NAMALWA (cell line): ENCODE measurements at regions not wholly inside any gene's neighbourhood (a gene's known extent, or its start where the extent isn't known, plus 50 kb on each side); places are given as distances from the start of the nearest gene placed in this dataset.

ENCODE experiments used
- DNase-seq: peaks from one replicate; pipeline ENCODE4 v3.0.0-alpha.2; 2015; ENCODE audit warnings: low spot score

DNA sequence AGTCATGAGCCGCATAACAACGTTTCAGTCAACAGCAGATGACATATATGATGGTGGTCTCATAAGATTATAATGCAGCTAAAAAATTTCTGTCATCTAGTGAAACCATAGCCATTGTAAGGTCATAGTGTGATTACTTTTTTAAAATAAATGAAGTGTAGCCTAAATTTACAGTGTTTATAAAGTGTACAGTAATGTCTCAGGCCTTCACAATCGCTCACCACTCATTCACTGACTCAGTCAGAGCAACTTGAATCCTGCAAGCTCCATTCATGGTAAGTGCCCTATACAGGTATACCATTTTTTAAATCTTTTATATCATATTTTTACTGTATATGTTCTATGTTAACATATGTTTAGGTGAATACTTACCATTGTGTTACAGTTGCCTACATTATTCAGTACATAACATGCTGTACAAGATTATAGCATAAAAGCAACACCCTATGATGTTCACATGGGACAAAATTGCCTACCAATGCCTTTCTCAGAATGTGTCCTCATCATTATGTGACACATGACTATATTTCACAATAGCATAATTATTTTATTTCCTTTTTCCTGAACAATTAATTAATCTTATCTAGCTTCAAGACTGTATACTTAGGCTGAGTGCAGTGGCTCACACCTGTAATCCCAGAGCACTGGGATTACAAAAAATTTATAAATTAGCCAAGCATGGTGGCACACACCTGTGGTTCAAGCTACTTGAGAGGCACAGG lies 1115.9 kb upstream of the ZEB2 start:
- DNase-seq, result no peak

DNA sequence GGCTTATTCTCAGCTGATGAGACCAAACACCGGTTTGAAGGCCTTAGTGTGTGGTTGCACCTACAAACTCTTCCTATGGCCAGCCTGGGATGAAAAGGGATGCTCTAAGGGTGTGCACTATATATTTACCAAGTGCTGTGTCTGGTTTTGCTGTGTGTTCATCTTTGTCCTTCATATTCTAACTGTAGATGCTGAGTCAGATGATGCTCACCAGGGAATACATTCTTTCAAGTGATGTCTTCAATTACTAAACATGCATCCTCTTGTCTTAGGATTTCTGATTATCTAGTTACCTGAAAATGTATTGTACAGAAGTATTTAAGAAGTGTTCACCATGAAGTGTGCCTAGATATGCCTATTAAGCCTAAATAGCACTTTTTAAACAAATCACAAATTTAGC lies 1111.6 kb upstream of the ZEB2 start:
- DNase-seq, result no peak

DNA sequence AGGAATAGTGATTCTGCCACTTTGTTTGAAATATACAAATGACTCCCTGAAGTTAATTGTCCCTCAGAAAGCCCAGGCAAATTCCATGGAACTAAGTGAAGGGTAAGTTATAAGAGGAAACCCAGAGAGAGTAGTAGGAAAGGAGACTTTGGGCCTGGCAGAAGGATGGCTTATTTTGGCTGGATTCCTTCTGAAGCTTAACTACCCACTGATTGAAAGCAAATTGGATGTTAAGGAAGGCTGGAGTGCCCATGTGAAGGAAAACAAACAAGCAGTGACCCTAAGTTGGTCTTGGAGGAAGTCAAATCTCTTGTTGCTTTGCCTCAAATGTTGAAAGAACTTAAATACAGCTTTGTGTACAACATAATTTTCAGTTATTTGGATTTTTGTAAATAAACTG lies 1106.4 kb upstream of the ZEB2 start:
- DNase-seq, result no peak

DNA sequence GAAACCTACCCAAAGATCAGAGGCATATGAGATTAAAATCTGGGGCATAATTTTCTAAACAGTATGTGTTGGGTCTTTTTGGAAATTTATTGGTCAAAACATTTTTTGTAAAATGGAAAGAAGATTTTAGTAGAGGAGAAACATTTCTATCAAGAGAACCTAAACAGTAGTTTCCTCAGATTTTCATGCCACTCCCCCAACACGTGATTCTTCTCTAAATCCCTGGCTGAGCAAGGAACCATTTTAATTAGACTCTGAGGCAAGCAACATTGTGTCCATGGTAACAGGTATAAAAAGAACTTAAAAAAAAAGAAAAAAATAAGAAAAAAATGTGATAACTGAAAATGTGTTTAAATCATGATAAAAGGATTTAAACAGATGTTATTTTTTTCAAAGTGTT lies 1105.2 kb upstream of the ZEB2 start:
- DNase-seq, result no peak

DNA sequence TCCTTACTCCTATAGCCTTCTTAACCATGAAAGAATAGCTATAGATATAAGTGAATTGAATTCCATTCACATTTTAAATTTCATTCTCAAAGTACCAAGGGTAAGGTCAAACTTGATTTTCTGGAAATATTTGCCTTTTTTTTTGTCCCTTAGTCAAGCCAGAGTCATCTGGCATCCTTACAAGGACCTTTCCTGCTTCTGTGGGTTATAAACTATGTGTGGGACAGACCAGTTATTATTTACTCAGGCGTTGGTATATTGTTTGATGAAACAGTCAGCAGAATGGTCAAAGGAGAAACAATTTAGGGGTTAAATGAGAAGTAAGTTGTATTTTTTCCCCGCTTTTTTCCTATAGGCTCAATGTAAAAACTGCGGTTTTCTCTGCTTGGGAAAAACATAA lies 1103.2 kb upstream of the ZEB2 start:
- no peak for DNase-seq

DNA sequence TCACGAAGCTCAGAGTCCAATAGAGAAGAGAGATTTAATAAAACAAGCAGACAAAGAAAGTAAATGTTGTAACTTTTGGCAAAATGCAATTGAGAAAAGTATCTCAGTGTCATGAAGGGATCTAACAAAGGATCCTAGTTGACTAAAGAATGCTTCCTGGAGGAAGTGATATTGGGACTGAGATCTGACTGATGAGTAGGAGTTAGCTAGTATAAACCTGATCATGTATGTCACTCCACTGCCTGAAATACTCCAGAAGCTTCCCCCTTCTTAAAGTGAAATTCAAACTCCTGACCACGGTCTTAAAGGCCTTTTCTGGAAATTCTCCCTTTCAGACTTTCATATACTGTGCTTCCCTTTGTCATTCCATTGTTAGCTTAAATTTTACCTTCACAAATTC lies 1102.4 kb upstream of the ZEB2 start:
- DNase-seq, result no peak

DNA sequence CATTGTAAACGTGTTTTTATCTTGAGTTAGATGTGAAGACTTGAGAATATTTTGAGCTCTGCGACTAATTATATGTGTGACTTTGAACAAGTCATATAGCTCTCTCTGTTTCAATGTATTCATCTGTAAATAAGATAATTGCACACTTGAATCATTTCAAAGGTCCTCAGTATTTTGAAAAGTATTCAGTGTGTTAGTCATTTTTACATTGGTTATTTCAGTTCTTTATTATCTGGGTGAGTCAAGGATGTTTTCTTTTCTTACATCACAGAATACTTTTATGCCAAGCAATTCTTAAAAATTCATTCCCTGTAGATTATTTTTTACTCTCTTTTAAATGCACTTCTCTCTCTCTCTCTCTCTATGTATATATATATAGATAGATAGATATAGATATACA lies 1098.0 kb upstream of the ZEB2 start:
- no peak for DNase-seq

DNA sequence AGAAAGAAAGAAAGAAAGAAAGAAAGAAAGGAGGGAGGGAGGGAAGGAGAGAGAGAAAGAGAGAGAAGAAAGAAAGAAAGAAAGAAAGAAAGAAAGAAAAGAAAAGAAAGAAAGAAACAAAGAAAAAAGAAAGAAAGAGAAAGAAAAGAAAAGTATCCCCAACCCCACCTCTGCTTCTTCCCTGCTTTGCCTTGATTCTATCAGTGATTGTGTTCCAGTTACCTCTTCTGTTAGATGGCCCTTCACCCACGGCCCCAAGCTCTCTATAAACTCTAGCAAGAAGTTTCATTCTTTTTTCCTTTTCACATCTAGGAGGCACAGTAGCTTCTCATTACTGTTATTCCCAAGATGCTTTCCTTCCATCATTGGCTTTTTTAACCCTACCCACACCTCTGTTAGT lies 1097.5 kb upstream of the ZEB2 start:
- DNase-seq, result no peak

DNA sequence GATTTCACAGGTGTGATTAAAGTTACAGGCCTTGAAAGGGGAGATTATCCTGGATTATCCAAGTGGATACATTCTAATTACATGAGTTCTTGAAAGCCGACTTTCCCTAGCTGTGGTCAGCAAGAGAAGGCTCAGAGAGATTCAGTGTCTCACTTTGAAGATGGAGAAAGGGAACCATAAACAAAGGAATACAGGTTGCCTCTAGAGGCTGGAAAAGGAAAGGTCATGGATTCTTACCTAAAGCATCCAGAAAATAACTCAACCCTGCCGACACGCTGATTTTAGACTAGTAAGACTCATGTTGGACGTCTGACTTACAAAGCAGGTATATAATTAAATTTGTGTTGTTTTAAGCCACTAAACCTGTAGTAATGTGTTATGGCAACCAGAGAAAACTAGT lies 1095.7 kb upstream of the ZEB2 start:
- DNase-seq, result no peak

DNA sequence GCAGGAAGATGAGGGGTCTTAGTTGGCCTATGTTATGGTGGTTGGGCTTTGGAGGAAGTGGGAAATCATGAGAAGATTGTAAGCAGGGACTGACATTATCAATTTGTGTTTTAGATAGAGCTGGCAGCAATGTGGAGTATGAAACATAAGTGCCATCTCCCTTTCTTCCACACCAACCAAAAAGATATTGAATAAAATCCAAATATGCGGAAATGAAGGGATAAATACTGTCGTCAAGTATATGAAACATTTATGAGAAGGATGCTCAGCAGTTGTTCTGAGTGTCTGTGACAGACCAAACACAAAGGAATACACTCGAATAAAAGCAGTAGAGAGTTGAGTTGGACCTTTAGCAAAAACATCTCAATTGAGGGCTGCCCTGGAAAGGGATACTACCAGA lies 1090.0 kb upstream of the ZEB2 start:
- no peak for DNase-seq

DNA sequence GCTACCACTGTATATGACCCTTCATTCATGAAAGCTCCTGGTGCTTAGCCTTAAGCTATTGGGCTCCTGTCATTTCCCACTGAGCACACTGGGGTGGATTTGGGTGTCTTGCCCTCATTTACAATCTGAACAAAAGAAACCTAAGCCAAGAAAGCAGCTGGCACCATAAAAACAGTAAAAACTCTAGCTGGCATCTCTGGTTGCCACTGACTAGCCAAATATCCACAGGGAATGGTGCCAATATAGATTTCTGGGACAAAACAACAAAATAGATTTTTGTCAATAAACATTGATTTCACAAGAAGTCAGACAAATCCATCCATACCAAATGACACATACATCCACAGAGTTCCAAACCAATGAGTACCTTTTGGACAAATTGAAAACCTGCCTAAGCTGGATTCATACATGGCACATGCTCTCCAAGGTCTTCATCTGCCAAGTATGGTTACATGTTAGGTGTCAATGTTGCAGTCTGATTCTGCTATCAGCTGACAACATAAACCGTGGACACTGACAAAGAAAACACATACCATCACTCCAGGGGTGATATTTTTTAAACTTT lies 1081.5 kb upstream of the ZEB2 start:
- no peak for DNase-seq

DNA sequence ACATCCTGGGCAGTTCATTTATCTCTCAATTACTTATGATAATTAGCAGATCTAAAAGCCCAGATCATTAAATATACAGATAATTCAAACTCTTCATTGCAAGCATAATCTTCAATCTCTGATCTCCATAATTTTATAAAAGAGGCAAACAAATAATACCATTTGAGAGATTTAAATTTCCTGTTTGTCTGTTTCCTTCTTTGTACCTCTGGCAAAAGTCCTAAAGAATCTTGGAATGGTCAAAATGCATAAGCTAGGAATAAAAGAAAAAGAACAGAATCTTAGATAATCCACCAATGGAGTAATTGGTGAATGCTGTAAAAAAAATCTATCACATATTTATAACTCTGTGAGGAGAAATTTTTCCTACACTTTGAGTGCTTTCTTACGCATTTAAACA lies 1080.9 kb upstream of the ZEB2 start:
- no peak for DNase-seq

DNA sequence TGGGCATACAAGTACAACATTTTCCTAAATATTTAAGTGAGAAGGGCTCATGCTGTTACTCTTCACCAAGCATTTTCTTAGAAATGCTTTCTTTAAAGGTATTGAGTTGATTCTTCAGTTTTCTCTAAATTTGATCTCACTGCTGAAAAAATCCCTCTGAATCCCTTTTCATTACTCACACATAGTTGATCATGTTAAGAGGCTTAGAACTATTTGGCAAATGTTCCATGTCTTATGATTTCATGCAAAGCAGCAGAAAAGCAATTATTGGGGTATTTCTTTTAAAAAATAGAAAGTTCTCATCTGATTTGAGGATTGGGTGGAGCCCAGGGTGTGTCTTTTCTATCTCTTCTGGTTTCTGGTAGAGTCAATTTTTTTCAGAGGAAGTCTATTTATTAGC lies 1079.8 kb upstream of the ZEB2 start:
- DNase-seq, result no peak

DNA sequence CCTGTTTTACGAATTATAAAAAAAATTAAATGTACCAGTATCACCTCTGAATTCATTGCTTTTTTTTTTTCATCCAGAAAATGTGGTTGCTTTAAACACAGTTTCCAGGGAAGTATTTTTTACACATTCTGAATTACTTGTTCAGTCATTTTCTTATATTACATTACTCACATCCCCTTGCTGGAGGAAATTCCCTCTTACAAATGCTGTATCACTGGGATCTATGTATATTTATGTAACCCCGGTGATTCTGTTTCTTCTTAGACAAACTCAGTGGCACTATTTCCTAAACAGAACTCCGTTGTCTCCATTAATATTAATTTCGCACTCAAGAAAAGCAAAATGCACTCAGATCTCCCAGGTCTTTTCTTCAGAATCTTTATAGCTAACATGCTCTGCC lies 1078.5 kb upstream of the ZEB2 start:
- no peak for DNase-seq

DNA sequence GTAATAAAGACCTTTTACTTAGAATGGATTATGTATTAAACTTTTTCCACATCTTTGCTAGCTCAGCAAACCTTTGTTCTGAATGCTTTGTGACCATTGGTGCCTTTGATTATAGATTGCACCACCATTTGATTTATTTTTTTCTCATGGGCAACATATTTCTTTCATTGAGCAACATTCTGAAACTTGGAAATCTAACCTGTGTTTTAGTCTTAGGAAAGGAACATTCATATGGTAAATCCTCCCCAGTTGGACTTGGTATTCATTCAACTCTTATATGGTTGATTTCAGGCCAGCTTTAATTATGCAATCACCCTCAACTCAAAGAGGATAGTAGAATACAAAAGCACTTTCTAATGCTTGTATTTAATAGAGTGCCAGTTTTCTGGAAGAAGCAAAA lies 1077.9 kb upstream of the ZEB2 start:
- no peak for DNase-seq

DNA sequence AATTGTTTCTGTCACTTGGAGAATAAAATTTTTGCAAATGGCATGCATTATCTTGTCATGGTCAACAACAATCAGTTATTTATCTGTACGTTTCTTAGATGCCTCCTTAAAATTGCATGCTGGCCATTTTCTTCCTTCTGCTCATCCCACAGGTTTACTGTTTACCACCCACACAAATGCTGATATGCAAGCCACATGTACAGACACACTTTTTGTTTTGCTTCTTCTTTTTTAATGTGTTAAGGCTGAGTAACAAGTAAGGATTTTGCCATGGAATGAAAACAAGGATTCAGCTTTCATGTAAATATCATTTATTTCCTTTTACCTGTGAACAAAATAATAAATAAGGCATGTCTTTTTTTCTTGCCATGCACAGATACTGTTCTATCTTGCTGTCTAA lies 1077.1 kb upstream of the ZEB2 start:
- DNase-seq, result no peak

DNA sequence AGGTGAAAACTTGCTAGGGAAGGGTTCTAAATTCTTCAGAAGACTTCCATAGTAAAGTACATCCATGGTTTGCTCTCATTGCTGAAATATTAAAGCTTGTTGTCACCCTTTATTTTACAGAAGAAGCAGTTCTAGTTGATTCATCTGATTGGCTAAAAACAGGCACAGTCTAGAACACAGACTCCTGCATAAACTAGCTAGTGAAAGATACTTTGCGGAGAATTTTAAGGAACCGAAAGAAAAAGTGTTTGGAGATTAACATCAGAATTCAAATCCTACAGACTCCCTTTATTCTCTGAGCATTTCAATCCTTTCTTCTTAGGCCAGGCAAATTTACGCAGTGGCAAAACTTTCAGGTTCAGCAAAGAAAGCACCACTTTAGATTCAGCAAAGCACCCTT lies 1076.5 kb upstream of the ZEB2 start:
- DNase-seq, result no peak

DNA sequence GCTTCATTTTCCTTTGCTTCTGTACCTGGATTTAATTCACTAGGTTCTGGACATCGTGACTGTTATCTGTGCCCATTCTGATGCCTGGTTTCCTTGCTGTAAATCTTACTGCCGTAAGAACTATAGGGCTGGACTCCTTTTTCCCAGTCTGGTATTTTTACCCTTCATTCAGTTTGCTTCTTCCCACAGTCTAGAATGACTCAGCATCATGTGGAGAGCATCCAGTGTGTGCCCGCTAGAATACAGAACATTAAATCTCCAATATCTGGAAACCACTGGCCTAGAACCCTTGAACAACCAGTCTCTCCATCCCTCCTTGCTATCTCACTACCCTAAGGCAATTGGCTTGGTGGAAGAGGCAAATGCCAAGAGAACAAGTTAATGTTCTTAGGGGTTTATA lies 1075.4 kb upstream of the ZEB2 start:
- no peak for DNase-seq

DNA sequence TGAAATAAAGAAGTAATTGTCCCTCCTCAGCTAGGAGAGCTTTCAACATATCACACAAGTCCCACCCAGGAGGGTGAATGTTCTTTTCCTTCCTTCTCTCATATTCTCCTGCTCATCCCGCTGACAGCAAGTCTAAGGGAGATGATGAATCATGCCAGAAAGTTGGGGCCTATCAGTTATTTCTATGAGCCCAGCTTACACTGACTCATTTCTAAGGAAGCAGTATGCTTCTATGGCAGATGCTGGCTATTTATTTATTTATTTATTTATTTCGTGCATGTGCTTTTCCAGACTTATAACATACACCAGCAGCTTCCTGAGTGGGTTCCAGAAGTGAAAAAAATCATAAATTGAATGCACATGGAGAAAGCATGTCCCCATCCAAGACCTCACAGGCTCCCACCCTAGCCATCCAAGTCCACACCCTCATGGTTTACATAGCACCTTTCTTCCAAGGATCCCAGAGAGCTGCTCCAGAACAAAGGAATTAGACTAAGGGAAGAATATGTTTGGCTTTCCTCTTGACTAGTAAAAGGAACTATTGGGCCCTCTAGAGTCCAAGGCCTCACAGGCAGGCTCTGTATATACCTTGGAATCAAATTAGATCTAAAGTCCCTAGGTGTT lies 1074.2 kb upstream of the ZEB2 start:
- DNase-seq, result no peak

DNA sequence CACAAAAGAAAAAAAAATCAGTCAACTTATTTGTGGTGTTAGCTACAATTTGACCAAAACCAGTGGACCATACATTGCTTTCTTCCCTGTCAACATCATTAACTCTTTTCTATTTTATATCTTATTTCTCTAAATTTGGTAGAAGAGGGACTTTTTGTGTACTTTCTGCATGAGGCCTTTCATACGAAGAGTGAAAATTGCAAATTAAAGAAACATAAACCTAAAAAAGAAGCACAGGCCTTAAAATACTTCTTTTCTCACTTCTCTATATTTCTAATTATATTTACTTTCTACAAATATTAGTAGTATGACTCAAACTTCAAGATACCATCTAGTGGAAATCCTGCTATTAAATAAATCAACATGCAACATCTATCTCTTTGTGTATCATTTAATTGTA lies 1073.4 kb upstream of the ZEB2 start:
- DNase-seq, result peak; percentile 7

DNA sequence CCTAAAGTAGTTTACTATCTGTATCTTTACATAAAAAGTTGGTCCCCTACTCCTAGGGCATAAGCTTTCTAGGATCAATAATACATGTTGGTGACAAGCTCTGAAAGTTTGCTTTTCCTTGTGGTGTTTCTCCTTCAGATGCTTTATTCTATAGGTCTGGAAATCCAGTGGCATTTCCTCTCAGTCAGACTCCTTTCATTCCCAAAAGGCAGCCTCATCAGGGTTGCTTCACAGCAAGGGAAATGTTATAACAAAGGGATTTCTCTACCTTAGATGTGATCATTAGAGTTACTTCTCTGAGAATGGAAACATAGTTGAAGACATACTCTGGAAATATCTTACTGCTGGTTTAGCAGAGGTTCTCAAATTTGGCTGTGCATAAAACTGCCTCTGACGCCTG lies 1072.4 kb upstream of the ZEB2 start:
- peak; percentile 2 for DNase-seq

DNA sequence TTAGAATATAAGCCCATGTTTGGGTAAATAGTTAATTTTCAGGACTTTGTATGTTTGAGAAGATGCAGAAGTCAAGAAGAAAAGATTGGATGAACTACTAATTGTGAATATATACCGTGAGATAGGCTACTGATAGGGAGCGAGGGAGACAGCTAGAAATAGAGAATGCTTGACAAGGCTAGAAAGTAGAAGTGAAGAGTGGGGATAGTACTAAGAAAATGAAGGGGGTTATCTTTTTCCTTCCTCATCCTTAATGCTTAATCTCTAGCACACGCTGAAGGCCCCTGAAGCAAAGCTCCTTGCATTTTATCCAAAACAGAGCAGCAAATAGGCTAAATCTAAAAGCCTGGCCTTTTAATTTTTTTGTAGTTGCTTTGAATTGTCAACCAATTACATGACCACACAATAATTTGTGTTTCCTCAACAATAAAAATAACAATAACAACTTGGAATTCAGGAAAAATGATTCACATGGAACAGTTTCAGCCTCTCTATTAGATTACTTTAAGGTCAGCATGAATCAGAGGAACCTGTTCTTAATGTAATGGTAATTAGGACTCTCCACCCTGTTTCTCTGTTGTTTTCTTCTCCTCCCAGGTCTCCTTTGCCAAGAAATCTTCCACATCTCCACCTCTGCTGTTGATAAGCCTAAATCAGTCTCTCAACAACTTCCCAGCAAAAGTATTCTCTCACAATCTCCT lies 1071.3 kb upstream of the ZEB2 start:
- no peak for DNase-seq

DNA sequence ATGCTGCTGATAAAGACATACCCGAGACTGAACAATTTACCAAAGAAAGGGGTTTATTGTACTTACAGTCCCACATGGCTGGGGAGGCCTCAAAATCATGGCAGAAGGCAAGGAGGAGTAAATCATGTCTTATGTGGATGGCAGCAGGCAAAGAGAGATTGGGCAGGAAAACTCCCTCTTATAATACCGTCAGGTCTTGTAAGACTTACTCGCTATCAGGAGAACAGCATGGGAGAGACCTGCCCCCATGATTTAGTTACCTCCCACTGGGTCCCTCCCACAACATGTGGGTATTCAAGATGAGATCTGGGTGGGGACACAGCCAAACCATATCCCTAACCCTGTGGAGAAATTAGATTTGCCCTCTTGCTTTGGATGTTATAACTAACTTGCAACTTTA lies 1068.0 kb upstream of the ZEB2 start:
- DNase-seq, result no peak
